Tibial nerve (tissue), 4 donors: ENCODE measurements at regions not wholly inside any gene's neighbourhood (a gene's known extent, or its start where the extent isn't known, plus 50 kb on each side); places are given as distances from the start of the nearest gene placed in this dataset.
"Not testable (repeated sequence)": the region's sequence is repeated elsewhere in the genome, so short reads cannot be mapped to it uniquely, and the experiment has no call there.

Experiments used
- DNase-seq, 2 donors: peaks; one replicate each; pipeline ENCODE4 v3.0.0-alpha.2; 2019; ENCODE audit warnings: low spot score in 2 of 2
- H3K27ac ChIP-seq, 4 donors: fragments of 200-600 bp; sonication (generic) in 3 of 4; one replicate each; pipeline ENCODE4 v1.5.1; 2017 to 2019; ENCODE audit warnings: mild to moderate bottlenecking in 1 of 4
- H3K27me3 ChIP-seq, 2 donors: fragments of 200-600 bp; sonication (generic) in 1 of 2; one replicate each; pipeline versions ENCODE4 v1.5.1 to v1.6.0; 2017 to 2019
- H3K36me3 ChIP-seq, 3 donors: fragments of 200-600 bp; sonication (generic); one replicate each; pipeline ENCODE4 v1.5.1; 2018 to 2019
- H3K4me1 ChIP-seq, 4 donors: fragments of 200-600 bp; sonication (generic) in 3 of 4; one replicate each; pipeline ENCODE4 v1.5.1; 2017 to 2019
- H3K4me3 ChIP-seq, 4 donors: fragments of 200-600 bp; sonication (generic) in 3 of 4; one replicate each; pipeline ENCODE4 v1.5.1; 2017 to 2019; ENCODE audit warnings: mild to moderate bottlenecking in 1 of 4, moderate library complexity in 1 of 4
- H3K9me3 ChIP-seq, 4 donors: fragments of 200-600 bp; sonication (generic) in 3 of 4; one replicate each; pipeline ENCODE4 v1.5.1; 2017 to 2019
- CTCF ChIP-seq, 5 experiments: fragments of 200-600 bp in 3 of 5; fragments of 450-650 bp in 2 of 5; sonication (generic) in 3 of 5; IDR thresholded peaks; one replicate each; pipeline ENCODE4 v1.5.1; 2016 to 2019; ENCODE audit warnings: antibody characterized with exemption in 5 of 5, mild to moderate bottlenecking in 3 of 5, moderate library complexity in 2 of 5
- EP300 ChIP-seq, 2 donors: sonication (generic); formaldehyde crosslinking; IDR thresholded peaks; one replicate each; pipeline ENCODE4 v1.6.1; 2017; ENCODE audit warnings: antibody characterized with exemption in 2 of 2, mild to moderate bottlenecking in 1 of 2
- POLR2A ChIP-seq, 2 donors: fragments of 450-650 bp; IDR thresholded peaks; one replicate each; pipeline ENCODE4 v1.6.1; 2017; ENCODE audit warnings: antibody characterized with exemption in 2 of 2, mild to moderate bottlenecking in 2 of 2, moderate library complexity in 2 of 2
- WGBS, 2 donors: methylation state at CpG; one replicate each; pipeline ENCODE4 v1.1.5; 2018; 5-methylcytosine and 5-hydroxymethylcytosine counted together

- DNase-seq = no peak
- H3K27ac ChIP-seq = no peak overlapping the region
- TF ChIP-seq POLR2A (IDR thresholded peaks at IDR 0.05) (no peak), EP300 (IDR thresholded peaks at IDR 0.05) (no peak), CTCF (IDR thresholded peaks at IDR 0.05) (no peak)
- H3K9me3 ChIP-seq = no peaks in the 10 kb centered on the region
- no peaks in the 10 kb centered on the region for H3K27me3 ChIP-seq
- no peaks in the 10 kb centered on the region for H3K36me3 ChIP-seq
- no peaks in the 10 kb centered on the region for H3K4me1 ChIP-seq
- H3K4me3 ChIP-seq = no peak overlapping the region
Measured at GRCh38 chr21:18548249-18548648, 144.7 kb upstream of the TMPRSS15 start.

GRCh38 chr21:18549214-18549905 lies 145.8 kb upstream of the TMPRSS15 start:
- Histone ChIP-seq H3K36me3 (no peaks in the 10 kb centered on the region), H3K4me3 (no peak overlapping the region), H3K9me3 (no peaks in the 10 kb centered on the region), H3K27me3 (no peaks in the 10 kb centered on the region), H3K4me1 (no peaks in the 10 kb centered on the region), H3K27ac (no peak overlapping the region)
- TF ChIP-seq POLR2A (IDR thresholded peaks at IDR 0.05) = no peak
- TF ChIP-seq EP300 (IDR thresholded peaks at IDR 0.05) = no peak
- TF ChIP-seq CTCF (IDR thresholded peaks at IDR 0.05) = no peak
- no peak for DNase-seq
- 29 to 36% methylated on average over 4 of the region's 4 CpGs for WGBS, 2 donors

GRCh38 chr21:18550361-18550760 lies 146.8 kb upstream of the TMPRSS15 start:
- DNase-seq = no peak
- no peak overlapping the region for H3K4me3 ChIP-seq
- no peaks in the 10 kb centered on the region for H3K9me3 ChIP-seq
- WGBS, 2 donors = 94 to 99% methylated on average over 3 of the region's 3 CpGs
- H3K27me3 ChIP-seq = no peaks in the 10 kb centered on the region
- no peaks in the 10 kb centered on the region for H3K36me3 ChIP-seq
- TF ChIP-seq CTCF (IDR thresholded peaks at IDR 0.05) = no peak
- TF ChIP-seq POLR2A (IDR thresholded peaks at IDR 0.05) = no peak
- TF ChIP-seq EP300 (IDR thresholded peaks at IDR 0.05) = no peak
- no peaks in the 10 kb centered on the region for H3K4me1 ChIP-seq
- no peak overlapping the region for H3K27ac ChIP-seq

GRCh38 chr21:18553786-18554185 lies 150.2 kb upstream of the TMPRSS15 start:
- no peak for TF ChIP-seq POLR2A (IDR thresholded peaks at IDR 0.05)
- no peak for TF ChIP-seq EP300 (IDR thresholded peaks at IDR 0.05)
- TF ChIP-seq CTCF (IDR thresholded peaks at IDR 0.05) = no peak
- H3K9me3 ChIP-seq = no peaks in the 10 kb centered on the region

GRCh38 chr21:18567770-18568169 lies 164.2 kb upstream of the TMPRSS15 start:
- not testable (repeated sequence) for DNase-seq, H3K9me3 ChIP-seq, H3K27ac ChIP-seq, H3K27me3 ChIP-seq, H3K36me3 ChIP-seq, H3K4me3 ChIP-seq, H3K4me1 ChIP-seq
- WGBS, 2 donors = 94% methylated on average over 10 of the region's 10 CpGs

More at GRCh38 chr21:18553786-18554185, 150.2 kb upstream of the TMPRSS15 start:
- Histone ChIP-seq H3K4me3 (no peak overlapping the region), H3K27ac (no peak overlapping the region), H3K36me3 (no peaks in the 10 kb centered on the region), H3K4me1 (no peaks in the 10 kb centered on the region), H3K27me3 (no peaks in the 10 kb centered on the region)
- WGBS, 2 donors = 87 to 97% methylated on average over 2 of the region's 2 CpGs
- DNase-seq = no peak
